ENCODE measurements at regions not wholly inside any gene's neighbourhood (a gene's known extent, or its start where the extent isn't known, plus 50 kb on each side); places are given as distances from the start of the nearest gene placed in this dataset.

DNA sequence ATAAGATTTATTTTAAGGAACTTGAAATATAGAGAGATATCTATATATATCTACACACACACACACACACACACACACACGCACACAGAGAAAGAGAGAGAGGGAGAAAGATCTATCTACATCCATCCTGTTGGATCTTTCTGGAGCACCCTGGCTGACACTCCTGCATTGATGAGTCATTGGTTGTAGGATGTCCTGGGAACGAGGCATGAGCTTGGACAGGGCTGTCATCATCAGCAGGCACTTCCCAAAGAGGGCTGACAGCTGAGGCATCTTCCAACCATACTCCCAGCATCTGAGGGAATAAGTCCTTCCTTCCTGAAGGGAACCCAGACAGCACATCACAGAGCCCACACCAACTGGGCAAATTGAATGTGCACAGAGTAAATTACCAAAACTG is 99.1 kb upstream of the ERG start:
- no peak for DNase-seq (ENCODE audit: low read depth in 1 of 2, low spot score in 2 of 2)
- Histone ChIP-seq H3K36me3 (no peaks in the 10 kb centered on the region), H3K4me3 (no peak overlapping the region), H3K4me1 (replicated peaks) (peaks cover 9% of the 10 kb centered on the region), H3K9me3 (replicated peaks) (no peaks in the 10 kb centered on the region), H3K27me3 (replicated peaks) (no peaks in the 10 kb centered on the region; the same call in 1 of the 2 replicates), H3K27ac (no peak overlapping the region)

DNA sequence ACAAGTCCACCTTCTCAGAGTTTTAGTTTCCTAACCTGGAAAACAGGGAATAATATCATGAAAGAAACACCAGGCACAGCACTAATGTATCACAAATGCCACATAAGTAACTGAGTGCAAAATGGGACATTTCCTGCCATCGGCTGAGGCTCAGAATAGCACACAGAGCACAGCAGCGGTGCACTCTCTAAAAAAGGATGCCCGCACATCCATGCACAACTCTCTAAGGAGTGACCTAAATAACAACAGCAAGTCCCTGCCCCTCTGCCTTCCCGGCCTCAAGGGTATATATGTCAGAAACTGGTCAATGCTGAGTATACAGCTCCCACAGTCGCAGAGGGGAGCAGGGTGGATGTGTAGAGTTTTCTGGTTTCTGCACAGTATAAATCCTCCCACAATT is 100.1 kb upstream of the ERG start:
- H3K36me3 ChIP-seq = no peaks in the 10 kb centered on the region
- H3K4me3 ChIP-seq = no peak overlapping the region
- DNase-seq (ENCODE audit: low read depth in 1 of 2, low spot score in 2 of 2) = no peak
- no peaks in the 10 kb centered on the region for H3K9me3 ChIP-seq (replicated peaks)
- H3K4me1 ChIP-seq (replicated peaks) = peaks cover 6% of the 10 kb centered on the region; the same call in 1 of the 2 replicates
- no peaks in the 10 kb centered on the region; the same call in 1 of the 2 replicates for H3K27me3 ChIP-seq (replicated peaks)
- no peak overlapping the region for H3K27ac ChIP-seq

DNA sequence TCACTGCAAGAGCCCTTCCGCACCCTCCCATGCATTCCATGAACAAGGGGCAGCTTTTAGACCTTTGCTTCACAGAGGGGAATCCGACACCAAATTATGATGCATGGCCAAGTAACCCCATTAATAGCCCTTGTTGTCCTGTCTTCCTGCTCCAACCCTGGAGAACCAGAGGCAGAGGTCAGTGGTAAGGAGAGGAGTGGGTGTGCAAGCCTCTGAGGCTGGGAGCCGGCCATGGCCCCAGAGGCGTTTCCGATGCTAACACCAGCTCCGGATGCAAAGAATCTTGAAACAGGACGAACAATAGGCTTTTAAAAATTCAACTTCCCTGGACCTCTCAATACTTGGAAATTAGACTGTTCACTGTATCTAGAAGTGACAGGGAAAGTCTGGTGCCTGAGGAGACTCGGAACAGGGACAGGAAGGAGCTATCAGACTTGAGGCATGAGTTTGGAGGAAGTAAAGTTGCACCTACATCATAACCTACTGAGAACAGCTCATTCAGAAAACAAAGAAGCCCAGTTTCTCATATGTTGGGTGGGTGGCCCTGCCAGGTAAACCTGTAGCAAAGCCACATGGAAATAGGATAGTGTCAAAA is 101.2 kb upstream of the ERG start:
- Histone ChIP-seq H3K27me3 (replicated peaks) (peaks cover 3% of the 10 kb centered on the region; the same call in 1 of the 2 replicates), H3K4me3 (no peak overlapping the region), H3K36me3 (no peaks in the 10 kb centered on the region), H3K9me3 (replicated peaks) (no peaks in the 10 kb centered on the region), H3K27ac (no peak overlapping the region), H3K4me1 (replicated peaks) (peaks cover 6% of the 10 kb centered on the region; the same call in 1 of the 2 replicates)
- no peak for DNase-seq (ENCODE audit: low read depth in 1 of 2, low spot score in 2 of 2)

DNA sequence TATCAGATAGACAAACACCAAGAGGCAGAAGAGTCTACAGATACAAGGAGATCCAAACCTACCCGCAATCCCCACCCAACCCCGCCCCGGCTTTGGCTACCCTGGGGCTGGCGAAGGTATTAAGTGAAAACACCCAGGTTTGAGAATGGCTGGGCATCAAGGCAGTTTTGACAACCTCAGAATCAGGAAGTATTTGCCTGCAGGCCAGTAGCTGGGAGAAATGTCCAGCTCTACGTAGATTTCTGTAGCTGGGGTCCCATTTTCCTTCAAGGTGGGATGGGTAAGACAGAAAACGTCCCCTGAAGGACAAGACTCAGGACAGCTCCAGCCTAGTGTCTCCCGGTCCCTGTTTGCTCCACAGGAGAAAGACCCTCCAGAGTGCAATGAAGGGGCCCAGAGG is 101.8 kb upstream of the ERG start:
- H3K4me1 ChIP-seq (replicated peaks) = peaks cover 6% of the 10 kb centered on the region; the same call in 1 of the 2 replicates
- no peak overlapping the region for H3K4me3 ChIP-seq
- peaks cover 7% of the 10 kb centered on the region; the same call in 1 of the 2 replicates for H3K27me3 ChIP-seq (replicated peaks)
- no peaks in the 10 kb centered on the region for H3K9me3 ChIP-seq (replicated peaks)
- H3K36me3 ChIP-seq = no peaks in the 10 kb centered on the region
- no peak overlapping the region for H3K27ac ChIP-seq
- no peak for DNase-seq (ENCODE audit: low read depth in 1 of 2, low spot score in 2 of 2)

DNA sequence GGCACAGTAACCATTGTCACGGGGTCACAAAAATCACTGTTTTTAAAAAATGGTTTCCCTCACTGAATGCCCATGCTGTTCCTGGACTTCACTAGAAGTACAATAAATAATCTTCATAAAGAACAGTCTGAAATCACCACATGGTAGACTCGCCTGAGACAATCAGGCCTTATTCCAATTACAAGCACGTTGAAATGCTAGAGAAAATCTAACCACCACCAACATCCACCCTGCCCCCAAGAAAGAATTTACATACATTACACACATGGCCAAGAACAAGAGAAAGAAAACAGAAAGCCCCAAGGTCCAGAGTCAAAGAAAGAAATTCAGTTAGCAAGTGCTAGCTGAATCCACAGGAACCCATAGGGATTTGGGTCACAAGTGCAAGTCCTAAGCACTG is 107.0 kb upstream of the ERG start:
- no peak overlapping the region for H3K27ac ChIP-seq
- H3K4me3 ChIP-seq = no peak overlapping the region
- no peaks in the 10 kb centered on the region for H3K9me3 ChIP-seq (replicated peaks)
- H3K36me3 ChIP-seq = no peaks in the 10 kb centered on the region
- H3K27me3 ChIP-seq (replicated peaks) = peaks cover 7% of the 10 kb centered on the region; the same call in 1 of the 2 replicates
- DNase-seq (ENCODE audit: low read depth in 1 of 2, low spot score in 2 of 2) = no peak
- H3K4me1 ChIP-seq (replicated peaks) = no peaks in the 10 kb centered on the region

DNA sequence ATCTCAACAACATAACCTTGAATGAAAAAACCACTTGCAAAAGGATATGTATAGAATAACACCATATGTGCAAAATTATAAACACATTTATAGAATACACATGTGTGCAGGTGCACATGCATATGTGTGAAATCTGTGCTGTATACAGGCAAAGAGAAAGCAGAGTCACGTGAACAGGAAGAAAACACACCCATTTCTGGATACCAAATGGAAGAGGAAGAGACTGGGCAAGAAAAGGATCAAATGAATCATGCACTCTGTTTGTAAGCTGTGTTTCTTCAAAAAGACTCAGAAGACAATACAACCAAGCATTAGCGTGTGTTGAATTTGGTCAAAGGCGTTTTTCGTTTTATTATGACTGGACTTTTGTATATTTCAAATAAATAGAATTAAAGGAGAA is 111.3 kb upstream of the ERG start:
- Histone ChIP-seq H3K36me3 (no peaks in the 10 kb centered on the region), H3K4me3 (no peak overlapping the region), H3K27me3 (replicated peaks) (peaks cover 5% of the 10 kb centered on the region), H3K9me3 (replicated peaks) (no peaks in the 10 kb centered on the region), H3K4me1 (replicated peaks) (no peaks in the 10 kb centered on the region), H3K27ac (no peak overlapping the region)
- DNase-seq (ENCODE audit: low read depth in 1 of 2, low spot score in 2 of 2) = no peak

DNA sequence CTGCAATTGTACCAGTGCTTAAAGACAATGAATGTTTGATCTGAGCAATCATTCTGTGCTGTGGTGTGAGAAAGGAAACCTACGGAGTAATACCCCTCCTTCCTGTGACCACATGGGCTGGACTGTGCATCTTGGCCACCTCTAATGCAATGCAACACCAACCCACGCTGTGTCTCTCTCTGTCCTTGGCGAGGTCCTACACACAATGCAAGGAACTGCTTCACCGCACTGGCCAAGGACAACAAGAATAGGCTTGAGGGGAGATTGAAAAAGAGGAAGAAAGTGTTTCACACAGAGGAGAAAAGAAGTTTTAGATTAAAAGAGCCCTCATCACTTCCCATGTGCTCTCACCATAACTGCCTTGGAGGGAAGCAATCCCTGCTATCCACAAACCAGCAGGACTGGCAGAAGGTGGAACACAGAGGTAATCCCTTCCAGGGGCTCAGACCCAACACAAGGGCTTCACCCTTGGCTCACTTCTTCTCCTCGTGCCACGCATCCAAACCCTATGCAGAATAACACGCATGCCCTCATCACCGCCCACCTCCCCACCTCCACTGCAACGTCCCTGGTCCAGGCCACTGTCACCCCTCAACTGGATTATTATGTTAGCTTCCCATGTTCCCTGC is 112.5 kb upstream of the ERG start:
- no peaks in the 10 kb centered on the region for H3K36me3 ChIP-seq
- H3K27ac ChIP-seq = no peak overlapping the region
- no peak for DNase-seq (ENCODE audit: low read depth in 1 of 2, low spot score in 2 of 2)
- peaks cover 3% of the 10 kb centered on the region for H3K27me3 ChIP-seq (replicated peaks)
- no peak overlapping the region for H3K4me3 ChIP-seq
- H3K4me1 ChIP-seq (replicated peaks) = no peaks in the 10 kb centered on the region
- no peaks in the 10 kb centered on the region for H3K9me3 ChIP-seq (replicated peaks)

DNA sequence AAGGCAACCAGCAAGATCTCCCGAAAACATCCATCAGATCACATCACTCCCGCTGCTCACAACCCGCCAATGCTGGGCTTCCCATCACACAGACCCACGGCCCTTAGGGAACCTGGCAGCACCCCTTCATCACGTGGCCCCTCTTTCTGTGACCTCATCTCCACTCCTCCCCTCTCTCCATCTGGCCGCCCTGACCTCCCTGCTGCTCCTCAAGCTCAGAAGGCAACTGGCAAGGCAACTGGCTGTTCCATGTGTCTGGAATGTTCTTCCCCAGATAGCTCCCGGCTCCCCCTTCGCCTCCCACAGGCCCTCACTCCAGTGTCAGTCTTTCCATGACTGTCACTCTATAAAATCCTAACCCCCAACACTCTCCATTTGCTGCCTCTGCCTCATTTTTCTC is 113.0 kb upstream of the ERG start:
- Histone ChIP-seq H3K27me3 (replicated peaks) (peaks cover 3% of the 10 kb centered on the region), H3K36me3 (no peaks in the 10 kb centered on the region), H3K9me3 (replicated peaks) (no peaks in the 10 kb centered on the region)

DNA sequence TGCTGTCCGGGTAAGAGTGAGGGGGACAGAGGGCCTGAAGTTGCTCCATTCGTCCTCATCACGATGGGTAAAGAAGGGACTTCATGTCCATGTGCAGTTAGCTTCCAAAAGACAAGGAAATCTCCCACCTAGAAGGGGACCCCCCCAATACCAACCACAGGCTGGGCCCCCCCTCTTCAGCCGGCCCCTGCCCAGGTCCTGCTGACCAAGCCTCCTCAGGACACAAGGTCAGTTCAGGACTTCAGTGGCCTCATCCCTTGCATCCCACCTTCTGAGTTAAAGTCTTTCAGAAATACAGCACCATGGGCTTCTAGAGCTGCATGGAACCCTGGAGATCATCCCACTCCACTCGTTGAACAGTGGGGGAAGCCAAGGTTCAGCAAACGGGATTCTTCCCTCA is 115.4 kb upstream of the ERG start:
- Histone ChIP-seq H3K4me1 (replicated peaks) (no peaks in the 10 kb centered on the region), H3K4me3 (no peak overlapping the region), H3K27me3 (replicated peaks) (peaks cover 3% of the 10 kb centered on the region), H3K9me3 (replicated peaks) (no peaks in the 10 kb centered on the region), H3K27ac (no peak overlapping the region), H3K36me3 (no peaks in the 10 kb centered on the region)
- DNase-seq (ENCODE audit: low read depth in 1 of 2, low spot score in 2 of 2) = no peak

More for the DNA sequence above, 113.0 kb upstream of the ERG start:
- H3K4me1 ChIP-seq (replicated peaks) = no peaks in the 10 kb centered on the region
- DNase-seq (ENCODE audit: low read depth in 1 of 2, low spot score in 2 of 2) = no peak
- no peak overlapping the region for H3K27ac ChIP-seq
- no peak overlapping the region for H3K4me3 ChIP-seq

DNA sequence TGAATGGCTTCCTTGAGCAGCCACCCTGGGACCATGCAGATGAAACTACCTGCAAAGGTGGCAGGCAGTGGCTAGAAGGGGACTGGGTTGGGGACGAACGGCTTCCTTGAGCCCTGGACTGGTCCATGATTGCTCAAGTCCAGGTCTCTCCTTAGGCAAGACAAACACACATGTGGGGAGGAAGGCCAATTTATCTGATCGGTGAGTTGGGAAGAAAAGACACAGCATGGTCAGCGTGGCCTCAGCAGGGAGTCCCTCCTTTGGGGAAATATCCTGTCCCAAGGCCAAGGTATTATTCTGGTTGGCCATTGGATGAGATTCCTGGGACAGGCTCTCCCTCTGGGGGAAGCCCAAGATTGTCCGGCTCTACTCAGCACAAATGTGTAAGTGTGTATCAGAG is 116.3 kb upstream of the ERG start:
- no peak for DNase-seq (ENCODE audit: low read depth in 1 of 2, low spot score in 2 of 2)
- peaks cover 3% of the 10 kb centered on the region for H3K27me3 ChIP-seq (replicated peaks)
- no peak overlapping the region for H3K27ac ChIP-seq
- H3K4me1 ChIP-seq (replicated peaks) = no peaks in the 10 kb centered on the region
- H3K36me3 ChIP-seq = no peaks in the 10 kb centered on the region
- H3K4me3 ChIP-seq = no peak overlapping the region
- H3K9me3 ChIP-seq (replicated peaks) = no peaks in the 10 kb centered on the region

DNA sequence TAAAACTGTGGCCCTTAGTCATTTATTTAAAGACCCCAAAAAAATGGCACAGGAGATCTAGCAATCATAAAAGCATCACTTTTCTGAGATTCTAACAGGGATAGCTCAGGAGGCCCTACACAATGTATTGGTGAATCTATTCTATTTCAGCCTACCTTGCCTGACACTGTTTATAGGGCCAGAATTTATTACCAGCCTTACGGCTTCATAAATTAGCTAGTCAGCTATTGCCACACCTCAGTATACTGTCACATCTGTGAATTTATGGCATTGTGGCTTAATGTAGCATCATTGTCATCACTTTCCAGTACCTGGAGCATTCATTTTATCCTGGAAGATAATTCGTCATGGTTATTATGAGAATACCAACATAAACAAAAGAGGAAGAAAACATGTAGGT is 121.2 kb upstream of the ERG start:
- no peak overlapping the region for H3K27ac ChIP-seq
- H3K27me3 ChIP-seq (replicated peaks) = no peaks in the 10 kb centered on the region
- no peaks in the 10 kb centered on the region for H3K9me3 ChIP-seq (replicated peaks)
- H3K4me3 ChIP-seq = no peak overlapping the region
- no peaks in the 10 kb centered on the region for H3K36me3 ChIP-seq
- no peaks in the 10 kb centered on the region for H3K4me1 ChIP-seq (replicated peaks)
- no peak for DNase-seq (ENCODE audit: low read depth in 1 of 2, low spot score in 2 of 2)

DNA sequence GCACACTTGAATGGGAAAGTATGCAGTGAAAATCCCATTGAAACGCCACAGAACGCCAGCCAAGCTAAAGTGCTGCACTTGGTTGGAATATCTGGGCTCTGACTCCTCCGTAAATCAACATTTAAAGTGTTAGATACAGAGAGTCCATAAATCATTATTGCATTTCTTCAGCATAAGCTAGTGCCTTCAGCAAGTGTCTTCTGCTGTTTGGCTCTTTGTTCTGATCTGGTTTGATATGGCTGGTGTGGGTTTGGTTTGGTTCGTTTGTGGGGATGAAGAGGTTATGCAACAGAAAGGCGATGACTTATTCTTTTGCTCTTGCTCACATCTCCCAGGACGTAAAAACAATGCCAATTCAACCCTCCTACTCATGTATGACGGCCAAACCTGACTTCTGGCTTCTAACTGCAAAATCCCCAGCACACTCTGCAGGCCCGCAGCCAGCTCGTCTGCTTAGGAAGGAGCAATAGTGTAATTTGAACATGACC is 121.8 kb upstream of the ERG start:
- no peaks in the 10 kb centered on the region for H3K36me3 ChIP-seq
- H3K9me3 ChIP-seq (replicated peaks) = no peaks in the 10 kb centered on the region
- no peaks in the 10 kb centered on the region for H3K27me3 ChIP-seq (replicated peaks)
- H3K4me1 ChIP-seq (replicated peaks) = no peaks in the 10 kb centered on the region
- no peak overlapping the region for H3K4me3 ChIP-seq
- H3K27ac ChIP-seq = no peak overlapping the region
- no peak for DNase-seq (ENCODE audit: low read depth in 1 of 2, low spot score in 2 of 2)

DNA sequence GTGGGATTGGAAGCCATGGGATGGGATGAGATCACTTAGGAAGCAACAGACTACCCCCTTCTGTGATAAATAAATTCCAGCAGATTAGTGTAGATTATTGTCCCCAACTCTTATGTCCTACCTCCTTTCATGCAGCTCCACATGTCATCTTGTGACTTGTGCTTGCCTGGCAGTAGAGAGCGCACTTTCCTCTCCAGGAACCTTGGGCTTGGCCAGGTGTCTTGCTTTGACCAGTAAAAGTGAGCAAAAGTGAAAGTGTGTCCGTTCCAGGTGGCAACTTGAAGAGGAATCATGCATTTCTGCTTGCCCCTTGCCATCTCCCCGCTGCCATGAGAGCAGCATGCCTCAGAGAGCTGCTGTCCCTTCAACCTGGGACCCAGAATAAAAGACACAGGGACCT is 122.9 kb upstream of the ERG start:
- DNase-seq (ENCODE audit: low read depth in 1 of 2, low spot score in 2 of 2) = no peak
- no peak overlapping the region for H3K4me3 ChIP-seq
- H3K9me3 ChIP-seq (replicated peaks) = no peaks in the 10 kb centered on the region
- no peaks in the 10 kb centered on the region for H3K36me3 ChIP-seq
- H3K27me3 ChIP-seq (replicated peaks) = no peaks in the 10 kb centered on the region; the same call in 1 of the 2 replicates
- H3K4me1 ChIP-seq (replicated peaks) = no peaks in the 10 kb centered on the region
- H3K27ac ChIP-seq = no peak overlapping the region

DNA sequence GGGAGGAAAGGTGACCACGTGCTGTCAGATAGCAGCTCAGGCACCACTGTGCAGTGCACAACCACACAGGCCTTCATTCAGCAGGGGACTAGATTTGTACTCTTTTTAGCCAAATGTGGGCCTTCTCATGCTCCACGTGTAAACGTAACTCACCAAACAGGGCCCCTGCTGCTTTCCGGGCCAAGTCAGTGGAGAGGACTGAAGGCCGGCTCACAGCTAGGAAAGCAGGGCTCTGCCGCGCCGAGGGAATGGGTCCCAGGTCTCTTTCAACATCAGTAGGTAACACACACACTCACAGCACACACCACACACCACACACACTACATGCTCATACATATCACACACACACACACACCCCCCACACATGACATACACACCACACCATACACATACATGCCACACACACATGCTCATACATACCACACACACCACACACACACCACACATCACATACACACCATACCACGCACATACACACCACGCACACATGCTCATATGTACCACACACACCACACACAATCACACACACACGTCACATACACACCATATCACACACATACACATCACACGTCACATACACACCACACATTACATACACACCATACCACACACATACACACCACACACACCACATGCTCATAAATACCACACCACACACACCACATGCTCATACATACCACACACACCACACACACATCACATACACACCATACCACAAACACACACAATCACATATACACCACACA is 124.0 kb upstream of the ERG start:
- H3K27ac ChIP-seq = no peak overlapping the region
- no peaks in the 10 kb centered on the region for H3K9me3 ChIP-seq (replicated peaks)
- H3K36me3 ChIP-seq = no peaks in the 10 kb centered on the region
- H3K4me1 ChIP-seq (replicated peaks) = no peaks in the 10 kb centered on the region
- no peak for DNase-seq (ENCODE audit: low read depth in 1 of 2, low spot score in 2 of 2)
- H3K4me3 ChIP-seq = no peak overlapping the region
- no peaks in the 10 kb centered on the region; the same call in 1 of the 2 replicates for H3K27me3 ChIP-seq (replicated peaks)
